Neural crest cell (in vitro differentiated cells): ENCODE measurements at regions not wholly inside any gene's neighbourhood (a gene's known extent, or its start where the extent isn't known, plus 50 kb on each side); places are given as distances from the start of the nearest gene placed in this dataset.

Source experiments
- DNase-seq: peaks from one replicate; pipeline ENCODE4 v3.0.0; 2021; ENCODE audit warnings: low read depth, mixed read lengths, low spot score
- H3K27ac Mint-ChIP-seq: one replicate; pipeline ENCODE4 v1.8.0; 2021; ENCODE audit warnings: mild to moderate bottlenecking, mixed read lengths; ENCODE audit not compliant: unreplicated experiment
- H3K27me3 Mint-ChIP-seq: 2 replicates; pipeline ENCODE4 v1.8.0; 2021; ENCODE audit warnings: low read depth, mild to moderate bottlenecking, mixed read lengths
- H3K36me3 Mint-ChIP-seq: 2 replicates; pipeline ENCODE4 v1.8.0; 2021; ENCODE audit warnings: low read depth, mild to moderate bottlenecking, mixed read lengths
- H3K4me1 Mint-ChIP-seq: 2 replicates; pipeline ENCODE4 v1.8.0; 2021; ENCODE audit warnings: mixed read lengths
- H3K4me3 Mint-ChIP-seq: one replicate; pipeline ENCODE4 v1.8.0; 2021; ENCODE audit warnings: mild to moderate bottlenecking, mixed read lengths
- H3K9me3 Mint-ChIP-seq: 2 replicates; pipeline ENCODE4 v1.8.0; 2021; ENCODE audit warnings: mixed read lengths
- CTCF ChIP-seq: fragments of 200-600 bp; sonication (generic); conservative IDR thresholded peaks from 2 replicates; pipeline ENCODE4 v1.5.0; 2021; ENCODE audit warnings: antibody characterized with exemption, mild to moderate bottlenecking

GRCh38 chr4:159051245-159052071 lies 51.4 kb upstream of the RAPGEF2 start:
- Mint-ChIP-seq H3K4me3 (no peak overlapping the region), H3K9me3 (no peaks in the 10 kb centered on the region), H3K4me1 (peaks cover 45% of the 10 kb centered on the region), H3K27ac (peak overlapping the region; percentile 59), H3K36me3 (no peaks in the 10 kb centered on the region), H3K27me3 (peaks cover 4% of the 10 kb centered on the region)
- DNase-seq: no peak
- TF ChIP-seq CTCF: no peak

GRCh38 chr4:159052315-159052714 lies 50.6 kb upstream of the RAPGEF2 start:
- TF ChIP-seq CTCF: no peak
- Mint-ChIP-seq H3K27me3 (peaks cover 4% of the 10 kb centered on the region), H3K9me3 (no peaks in the 10 kb centered on the region), H3K4me3 (no peak overlapping the region), H3K36me3 (no peaks in the 10 kb centered on the region), H3K4me1 (peaks cover 45% of the 10 kb centered on the region), H3K27ac (no peak overlapping the region)
- DNase-seq: no peak
